GM18951 (cell line): ENCODE measurements at regions not wholly inside any gene's neighbourhood (a gene's known extent, or its start where the extent isn't known, plus 50 kb on each side); places are given as distances from the start of the nearest gene placed in this dataset.

Experiments used
- POLR2A ChIP-seq: IDR thresholded peaks from 4 replicates; pipeline ENCODE4 v1.6.1; 2011; ENCODE audit warnings: mild to moderate bottlenecking; ENCODE audit not compliant: insufficient read length, insufficient read depth; ENCODE audit errors: extremely low read depth
- in situ Hi-C: fragments of 300-500 bp; cut with MboI; formaldehyde crosslinking; loops from one replicate; pipeline ENCODE4 v1.12.0; 2022; ENCODE audit warnings: low sequenced_read_pairs, mixed read lengths, inconsistent platforms; ENCODE audit not compliant: unreplicated experiment

- TF ChIP-seq POLR2A, result no peak
- in situ Hi-C loops, result no loop called here
Measured at GRCh38 chr18:46265196-46266156, 161.3 kb downstream of the HAUS1 start.

GRCh38 chr18:46266473-46266872 lies 162.3 kb downstream of the HAUS1 start:
- TF ChIP-seq POLR2A, result no peak

GRCh38 chr18:46268671-46269070 lies 164.5 kb downstream of the HAUS1 start:
- in situ Hi-C loops, result no loop called here

More at GRCh38 chr18:46266473-46266872, 162.3 kb downstream of the HAUS1 start:
- in situ Hi-C loops, result no loop called here

GRCh38 chr18:46269275-46269674 lies 165.1 kb downstream of the HAUS1 start:
- in situ Hi-C loops, result no loop called here
- TF ChIP-seq POLR2A, result no peak

More at GRCh38 chr18:46268671-46269070, 164.5 kb downstream of the HAUS1 start:
- no peak for TF ChIP-seq POLR2A

GRCh38 chr18:46271488-46271887 lies 167.3 kb downstream of the HAUS1 start:
- in situ Hi-C loops, result no loop called here
- TF ChIP-seq POLR2A, result no peak

GRCh38 chr18:46273861-46274260 lies 169.7 kb downstream of the HAUS1 start:
- in situ Hi-C loops, result no loop called here
- no peak for TF ChIP-seq POLR2A

GRCh38 chr18:46274266-46274665 lies 170.1 kb downstream of the HAUS1 start:
- in situ Hi-C loops, result no loop called here
- TF ChIP-seq POLR2A, result no peak

- in situ Hi-C loops, result loop anchor here (25.0 kb wide), 1 partner anchor 387 kb away; the partner anchor contains the start of gene LOXHD1
- no peak for TF ChIP-seq POLR2A
Measured at GRCh38 chr18:46275370-46275769, 171.2 kb downstream of the HAUS1 start.

- no peak for TF ChIP-seq POLR2A
- in situ Hi-C loops, result loop anchor here (25.0 kb wide), 1 partner anchor 386 kb away; the partner anchor contains the start of gene LOXHD1
Measured at GRCh38 chr18:46276748-46277147, 172.6 kb downstream of the HAUS1 start.

- in situ Hi-C loops, result loop anchor here (25.0 kb wide), 1 partner anchor 384 kb away; the partner anchor contains the start of gene LOXHD1
- TF ChIP-seq POLR2A, result no peak
Measured at GRCh38 chr18:46278481-46279465, 174.6 kb downstream of the HAUS1 start.

GRCh38 chr18:46279673-46280072 lies 175.5 kb downstream of the HAUS1 start:
- no peak for TF ChIP-seq POLR2A
- in situ Hi-C loops, result loop anchor here (10.0 to 25.0 kb wide), 2 partner anchors 205 to 383 kb away; partner anchors contain the start of gene LOXHD1
